HG03196 (cell line): ENCODE measurements at regions not wholly inside any gene's neighbourhood (a gene's known extent, or its start where the extent isn't known, plus 50 kb on each side); places are given as distances from the start of the nearest gene placed in this dataset.

Experiments
- ATAC-seq: cut with Tn5 transposase; IDR thresholded peaks from one replicate; pipeline ENCODE4 v1.9.1; 2021; ENCODE audit not compliant: unreplicated experiment

DNA sequence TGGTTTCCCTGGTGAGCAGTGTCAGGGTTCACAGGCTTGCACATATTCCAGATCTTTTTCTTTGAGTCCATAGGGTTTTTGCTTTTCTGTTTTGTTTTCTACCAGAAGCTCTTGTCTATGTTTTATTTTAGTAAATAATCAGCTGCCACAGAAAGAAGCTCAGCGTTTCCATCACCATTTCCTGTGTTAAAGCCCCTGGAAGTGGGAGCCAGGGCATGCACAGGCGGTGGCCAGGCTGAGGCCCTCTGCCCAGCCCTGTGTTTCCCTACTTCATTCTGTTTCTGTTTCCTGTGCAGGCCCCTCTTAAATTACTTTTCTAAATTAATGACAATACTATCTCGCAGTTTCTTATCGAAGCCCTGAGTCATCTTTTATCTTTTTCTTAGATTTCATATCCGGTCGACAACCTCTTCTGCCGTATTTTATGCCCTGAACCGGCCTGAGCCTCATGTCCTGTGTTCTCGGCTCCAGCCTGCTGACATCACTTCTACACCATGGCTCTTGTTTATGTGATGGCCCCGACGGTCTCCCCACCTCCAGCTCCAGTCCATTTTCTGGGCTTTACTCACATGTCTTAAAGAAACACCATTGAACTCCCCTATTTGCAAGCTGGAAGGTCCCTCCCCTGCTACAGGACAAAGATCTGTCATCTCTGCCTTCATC lies 442.2 kb downstream of the TCERG1L start:
- no peak for ATAC-seq

DNA sequence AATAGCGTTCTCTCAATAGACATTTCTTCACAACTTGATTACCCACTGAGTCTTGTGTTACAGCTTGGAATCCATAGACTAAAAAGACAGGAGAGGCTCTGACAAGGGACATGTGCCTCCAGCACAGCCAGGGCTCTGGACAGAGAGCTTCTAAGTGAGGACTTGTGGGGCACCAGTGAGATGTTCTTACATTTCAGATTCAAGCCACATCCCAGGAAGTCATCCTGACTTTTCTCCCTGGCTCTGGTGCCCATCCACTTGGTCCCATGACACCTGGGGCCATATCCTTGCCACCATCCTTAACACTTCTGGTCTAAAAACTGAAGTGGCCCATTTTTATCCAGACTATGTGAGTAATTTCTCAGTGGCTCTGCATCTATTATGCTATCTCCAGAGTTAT lies 440.1 kb downstream of the TCERG1L start:
- no peak for ATAC-seq

DNA sequence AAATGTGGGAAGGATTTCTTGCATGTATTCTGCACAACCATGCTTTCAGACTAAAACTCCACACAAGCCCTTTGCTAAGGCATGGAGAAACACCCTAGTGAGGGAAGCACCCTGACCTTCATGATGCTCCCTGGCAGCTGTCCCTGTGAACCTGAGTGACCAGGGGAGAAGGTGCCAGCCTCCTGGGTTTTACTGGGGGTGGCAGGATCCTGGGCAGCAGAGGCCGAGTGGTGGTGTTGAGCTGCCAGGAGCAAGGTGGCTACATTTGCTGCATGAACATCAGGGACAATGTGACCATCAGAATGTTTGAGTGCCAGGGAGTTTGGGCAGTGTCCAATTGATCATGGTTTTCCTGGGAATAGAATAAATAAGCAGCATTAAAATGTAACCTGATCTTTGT lies 437.9 kb downstream of the TCERG1L start:
- ATAC-seq: no peak

DNA sequence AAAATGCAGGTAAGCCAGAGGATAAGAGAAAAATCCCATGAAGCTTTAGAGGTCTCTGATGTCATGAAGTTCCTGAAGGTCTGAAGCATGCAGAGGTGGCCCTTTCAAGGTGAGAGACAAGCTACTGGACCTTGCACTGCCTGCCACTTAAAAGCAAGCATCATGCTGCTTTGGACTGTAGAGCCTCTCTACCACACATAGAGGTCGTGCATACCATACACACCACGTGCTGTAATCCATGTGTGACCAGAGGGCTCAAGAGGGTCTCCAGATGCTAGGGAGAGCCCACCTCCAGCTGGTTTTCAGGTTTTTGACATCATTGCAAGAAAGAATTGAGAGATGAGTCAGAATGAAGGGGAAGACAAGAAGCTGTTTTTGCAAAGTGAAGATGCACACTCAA lies 436.4 kb downstream of the TCERG1L start:
- ATAC-seq: no peak

DNA sequence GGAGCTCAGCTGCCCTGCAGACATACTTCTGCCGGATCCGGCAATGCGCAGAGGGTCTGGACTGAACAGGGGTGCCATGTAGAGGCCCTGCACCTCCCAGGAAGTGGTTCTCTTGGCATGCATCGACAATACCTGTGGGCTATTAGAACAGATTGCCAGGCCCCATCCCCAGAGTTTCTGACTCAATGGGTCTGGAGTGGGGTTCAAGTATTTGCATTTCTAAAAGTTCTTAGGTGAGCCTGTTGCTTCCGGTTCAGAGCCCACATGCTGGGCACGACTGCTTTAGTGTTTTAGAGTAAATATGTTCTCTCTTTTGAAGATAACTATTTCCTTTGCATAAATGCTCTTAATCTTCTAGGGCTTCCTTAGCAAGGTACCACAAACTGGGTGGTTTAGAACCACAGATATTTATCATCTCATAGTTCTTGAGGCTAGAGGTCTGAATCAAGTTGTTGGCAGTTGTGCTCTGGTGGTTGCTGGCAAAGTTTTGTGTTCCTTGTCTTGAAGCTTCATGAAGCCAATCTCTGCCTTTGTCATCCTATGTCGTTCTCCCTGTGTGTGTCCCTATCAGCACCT lies 435.5 kb downstream of the TCERG1L start:
- ATAC-seq: no peak

DNA sequence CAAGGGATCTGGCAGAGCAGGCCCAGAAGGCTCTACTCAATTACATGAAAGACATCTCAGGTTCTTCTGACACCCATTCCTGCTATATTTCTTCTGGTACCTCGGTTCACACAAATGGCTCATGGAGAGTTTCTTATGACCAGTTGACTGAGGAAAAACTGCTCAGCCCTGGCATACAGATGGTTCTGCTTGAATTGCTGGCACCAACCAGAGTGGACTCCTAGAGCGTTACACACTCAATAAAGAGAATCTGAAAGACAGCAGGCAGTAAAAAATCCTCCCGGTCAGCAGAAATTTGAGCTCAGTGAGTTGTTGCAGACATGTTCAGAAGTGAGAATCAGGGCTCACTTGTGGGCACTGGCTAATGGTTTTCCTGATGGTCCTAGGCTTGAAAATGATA lies 434.4 kb downstream of the TCERG1L start:
- no peak for ATAC-seq

DNA sequence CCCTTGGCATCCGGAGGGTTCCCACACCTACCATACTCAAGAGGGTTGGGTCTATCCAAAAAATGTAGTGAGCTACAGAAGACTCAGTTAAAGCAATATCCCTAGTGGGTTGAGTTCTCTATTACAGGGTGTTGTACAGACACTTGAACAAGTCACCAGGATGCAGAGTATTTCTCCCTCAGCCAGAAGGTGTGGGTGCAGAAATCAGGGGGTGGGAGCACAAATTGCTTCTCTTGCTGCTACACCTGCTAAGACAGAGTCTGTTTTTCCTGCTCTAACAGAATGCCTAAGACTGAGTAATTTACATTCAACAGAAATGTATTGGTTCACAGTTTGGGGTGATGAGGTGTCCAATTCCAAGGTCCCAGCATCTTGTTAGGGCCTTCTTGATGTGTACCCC lies 433.4 kb downstream of the TCERG1L start:
- no peak for ATAC-seq

DNA sequence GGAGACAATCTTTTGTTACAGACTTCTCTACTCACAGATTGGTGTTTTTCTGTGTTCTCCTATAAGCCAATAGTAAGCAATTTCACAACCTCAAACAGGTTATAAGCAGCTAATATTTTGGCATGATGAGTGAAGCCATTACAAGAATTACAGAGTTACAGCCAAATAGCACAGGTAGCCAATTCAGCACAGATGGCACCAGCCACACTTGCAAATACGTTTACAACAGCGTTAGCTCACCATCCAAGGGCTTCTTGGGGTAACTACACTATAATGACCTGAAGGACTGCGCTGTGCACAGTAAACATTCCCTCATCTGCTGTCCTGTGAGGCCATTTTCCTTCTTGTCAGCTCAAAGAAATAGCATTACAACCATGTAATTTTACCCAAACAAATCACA lies 428.6 kb downstream of the TCERG1L start:
- ATAC-seq: no peak

DNA sequence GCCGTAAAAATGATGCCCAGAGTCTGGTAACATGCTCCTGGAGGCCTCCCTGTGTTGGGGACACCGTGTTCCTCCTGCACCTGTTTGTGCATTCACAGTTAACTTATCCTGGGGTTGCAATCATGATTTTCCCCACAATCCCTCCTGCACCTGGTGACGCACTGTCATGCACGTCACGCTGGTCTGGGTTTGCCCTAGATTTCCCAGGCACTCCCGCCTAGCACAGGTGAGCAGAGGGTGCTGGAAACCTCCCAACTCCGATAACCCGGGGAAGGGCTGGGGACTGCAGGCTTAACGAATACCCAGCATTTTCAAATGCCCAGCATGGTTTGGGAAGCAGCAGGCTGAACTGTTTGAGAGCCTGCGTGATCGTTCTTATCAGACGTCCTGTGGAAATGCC lies 427.1 kb downstream of the TCERG1L start:
- ATAC-seq: no peak

DNA sequence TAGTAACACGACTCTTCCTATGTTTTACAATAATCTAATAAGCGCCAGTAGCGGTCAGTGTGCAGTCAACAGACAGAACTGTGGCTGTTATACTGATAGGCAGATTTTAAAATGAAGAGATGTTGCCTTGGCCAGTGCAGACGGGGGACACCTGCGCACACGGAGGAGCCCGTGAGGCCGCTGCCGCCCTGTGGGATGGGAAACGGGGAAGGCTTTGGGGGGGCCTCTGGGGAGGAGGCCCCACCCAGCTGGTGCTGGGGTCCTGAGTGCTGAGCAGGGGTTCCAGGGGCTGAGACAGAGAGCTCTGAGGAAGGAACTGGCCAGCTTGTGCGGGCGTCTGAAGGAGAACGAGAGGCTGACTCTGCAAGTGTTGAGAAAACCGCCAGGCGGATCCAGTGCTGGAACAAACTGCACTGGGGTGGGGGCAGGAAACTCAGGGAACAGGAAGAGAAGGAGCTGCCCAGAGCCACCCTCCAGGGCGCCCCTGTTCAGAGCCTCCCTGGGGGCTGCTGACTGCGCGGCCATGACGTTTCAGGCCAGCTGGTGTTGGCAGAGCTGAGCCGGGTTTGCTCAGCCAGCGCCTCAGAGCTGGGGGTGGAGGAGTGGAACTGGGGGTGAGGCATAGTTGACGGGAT lies 426.4 kb downstream of the TCERG1L start:
- no peak for ATAC-seq

DNA sequence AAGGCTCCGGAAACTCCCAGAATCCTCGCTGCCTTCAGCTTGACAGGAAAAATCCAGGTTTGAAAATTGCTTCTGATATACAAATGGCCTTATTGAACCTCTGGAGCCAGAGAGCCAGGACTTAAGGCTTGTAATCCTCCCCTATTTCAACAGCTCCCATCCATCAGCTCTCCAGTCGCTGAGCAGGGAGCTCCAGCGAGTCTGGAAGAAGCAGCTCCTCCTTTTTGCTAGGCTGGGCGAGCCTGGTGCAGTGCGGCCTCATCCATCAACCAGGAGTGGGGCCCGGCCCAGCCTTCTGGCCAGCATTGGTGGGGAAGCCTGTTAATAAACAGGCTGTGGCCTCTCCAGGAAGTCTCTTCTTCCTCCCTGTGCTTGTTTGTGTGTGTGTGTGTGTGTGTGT lies 424.4 kb downstream of the TCERG1L start:
- ATAC-seq: no peak

DNA sequence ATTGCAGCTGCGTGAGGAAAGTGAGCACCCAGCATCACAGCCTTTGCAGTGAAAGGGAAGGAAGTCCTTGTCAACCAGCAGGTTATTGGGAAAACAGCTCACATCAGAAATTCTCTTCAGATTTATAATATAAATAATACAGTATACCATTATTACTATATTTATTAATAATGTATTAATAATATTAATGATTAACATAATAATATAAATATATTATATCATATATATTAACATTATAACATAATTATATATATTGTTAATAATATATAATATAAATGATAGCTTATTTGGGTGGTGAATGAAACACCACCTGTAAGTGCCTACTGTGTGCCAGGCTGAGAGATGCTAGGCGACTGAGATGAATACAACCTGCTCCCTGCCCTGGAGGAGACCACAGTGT lies 423.0 kb downstream of the TCERG1L start:
- no peak for ATAC-seq

DNA sequence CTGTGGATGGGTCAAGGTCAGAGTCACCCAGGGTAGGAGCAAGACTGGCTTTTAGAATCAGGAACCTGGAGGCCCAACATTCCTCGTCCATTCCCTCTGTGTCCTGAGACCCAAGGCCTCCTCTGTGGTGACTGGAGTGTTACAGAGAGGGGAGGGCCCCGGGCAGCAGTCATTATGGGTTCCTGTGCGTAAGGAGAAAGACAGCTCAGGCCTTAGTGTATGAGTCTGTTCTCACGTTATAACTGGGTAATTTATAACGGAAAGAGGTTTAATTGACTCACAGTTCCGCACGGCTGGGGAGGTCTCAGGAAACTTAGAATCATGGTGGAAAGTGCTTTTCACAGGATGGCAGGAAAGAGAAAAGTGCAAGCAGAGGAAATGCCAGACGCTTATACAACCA lies 422.3 kb downstream of the TCERG1L start:
- ATAC-seq: no peak

DNA sequence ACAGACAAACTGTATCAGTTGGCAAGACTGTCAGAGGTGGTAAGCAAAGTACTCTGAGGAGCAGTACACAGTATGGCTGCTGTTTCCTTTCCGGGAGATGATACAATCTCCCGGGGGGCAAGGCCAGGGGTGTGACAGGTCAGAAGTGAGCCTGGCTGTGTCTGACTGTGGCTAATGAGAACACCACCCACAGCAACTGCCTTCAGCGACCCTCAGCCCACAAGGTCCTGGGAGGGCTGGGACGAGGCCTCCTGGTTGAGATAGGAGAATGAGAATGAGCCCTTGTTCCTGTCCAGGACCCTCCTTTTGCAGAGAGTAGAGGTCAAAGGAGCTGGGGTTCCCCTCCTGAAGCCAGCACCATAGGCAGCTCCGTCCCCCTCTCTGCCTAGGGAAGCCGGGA lies 421.7 kb downstream of the TCERG1L start:
- ATAC-seq: no peak

DNA sequence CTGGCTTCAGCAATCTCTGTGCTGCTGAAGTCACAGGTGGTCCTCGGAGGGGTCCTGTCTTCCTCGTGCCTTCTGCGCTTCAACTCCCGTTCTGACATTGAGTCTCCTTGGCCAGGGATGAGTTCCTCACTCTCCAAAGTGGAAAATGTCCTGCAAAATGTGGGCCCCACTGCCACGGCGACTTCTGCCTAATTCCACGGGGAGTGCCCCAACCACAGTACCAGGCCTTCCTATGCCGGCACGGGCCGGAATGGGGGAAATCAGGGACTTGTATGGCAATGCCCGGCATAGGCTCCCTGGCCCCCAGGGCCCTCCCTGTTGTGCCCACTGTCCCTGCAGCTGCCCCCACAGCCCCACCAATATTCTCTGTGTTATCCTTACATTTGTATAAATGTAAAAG lies 420.5 kb downstream of the TCERG1L start:
- no peak for ATAC-seq

DNA sequence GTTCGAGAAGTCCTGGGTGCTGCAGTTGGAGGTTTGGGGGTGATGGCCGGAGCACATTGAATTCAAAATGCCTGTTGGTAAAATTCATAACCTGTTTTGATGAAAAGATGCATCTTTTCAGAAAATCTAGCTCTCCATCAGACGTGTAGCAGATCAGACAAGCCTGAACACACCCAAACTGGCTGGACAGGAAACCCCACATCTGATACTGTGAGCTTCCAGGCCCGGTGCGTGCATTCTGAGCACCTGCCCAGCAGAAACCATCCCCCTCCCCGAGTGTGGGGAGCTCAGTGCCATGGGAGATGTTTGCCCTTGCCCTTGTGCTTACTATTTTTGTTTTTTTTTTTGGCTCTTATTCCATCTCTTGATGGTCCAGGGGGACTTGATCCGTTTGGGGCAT lies 417.1 kb downstream of the TCERG1L start:
- ATAC-seq: no peak

DNA sequence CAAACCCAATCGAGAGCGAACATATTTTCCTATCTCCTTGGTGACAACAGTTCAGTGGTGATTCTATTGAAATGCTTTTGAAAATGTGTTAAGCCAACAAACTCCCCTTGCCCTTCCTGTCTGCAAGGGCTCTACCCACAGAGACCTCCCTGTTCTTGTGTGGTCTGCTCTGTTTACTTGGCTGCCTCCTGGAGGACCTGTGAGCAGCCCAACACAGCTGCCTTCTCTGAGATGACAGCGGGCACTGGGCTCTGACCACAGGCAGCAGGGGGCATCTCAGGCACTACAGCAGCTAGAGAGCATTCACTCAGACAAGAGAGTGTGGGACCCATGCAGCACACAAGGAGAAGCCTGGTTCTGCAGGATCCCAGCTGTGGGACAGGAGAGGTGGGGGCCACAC lies 416.4 kb downstream of the TCERG1L start:
- ATAC-seq: no peak

DNA sequence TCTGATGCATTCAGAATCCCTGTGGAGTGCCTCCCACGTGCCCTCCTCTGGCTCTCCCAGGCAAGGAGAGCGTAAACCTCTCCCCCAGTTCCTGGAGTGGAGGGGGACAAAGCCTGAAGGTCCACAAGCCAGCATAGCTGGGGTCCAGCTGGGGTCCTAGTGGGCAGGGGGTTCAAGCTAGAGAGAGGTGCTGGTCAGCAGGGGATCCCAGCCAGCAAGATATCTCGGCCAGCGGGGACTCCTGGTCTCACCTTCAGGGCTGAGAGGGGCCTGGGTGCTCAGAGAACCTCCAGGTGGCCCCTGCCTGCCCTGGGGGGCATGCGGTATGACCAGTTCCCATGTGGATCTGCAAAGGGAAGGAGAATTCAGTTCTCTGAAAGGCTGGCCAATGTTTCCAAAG lies 413.7 kb downstream of the TCERG1L start:
- no peak for ATAC-seq

DNA sequence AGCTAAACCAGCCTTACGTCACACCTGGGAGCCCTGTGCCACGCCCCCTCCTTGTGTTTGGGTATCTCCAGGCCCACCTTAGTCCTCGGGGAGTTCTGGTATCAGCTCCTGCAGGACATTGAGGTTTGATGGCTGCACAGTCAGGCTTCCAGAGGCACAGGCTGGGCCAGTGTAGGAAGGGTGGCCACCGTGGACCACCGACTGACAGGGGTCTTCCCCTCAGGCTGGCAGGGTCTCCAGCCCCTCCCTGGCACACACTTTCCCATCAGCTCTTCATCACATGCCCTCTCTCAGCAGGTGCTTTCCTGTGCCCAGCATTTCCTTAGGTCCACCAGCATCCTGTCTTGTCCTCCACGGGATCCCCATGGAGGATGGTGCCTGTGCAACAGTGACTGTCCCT lies 413.1 kb downstream of the TCERG1L start:
- no peak for ATAC-seq

DNA sequence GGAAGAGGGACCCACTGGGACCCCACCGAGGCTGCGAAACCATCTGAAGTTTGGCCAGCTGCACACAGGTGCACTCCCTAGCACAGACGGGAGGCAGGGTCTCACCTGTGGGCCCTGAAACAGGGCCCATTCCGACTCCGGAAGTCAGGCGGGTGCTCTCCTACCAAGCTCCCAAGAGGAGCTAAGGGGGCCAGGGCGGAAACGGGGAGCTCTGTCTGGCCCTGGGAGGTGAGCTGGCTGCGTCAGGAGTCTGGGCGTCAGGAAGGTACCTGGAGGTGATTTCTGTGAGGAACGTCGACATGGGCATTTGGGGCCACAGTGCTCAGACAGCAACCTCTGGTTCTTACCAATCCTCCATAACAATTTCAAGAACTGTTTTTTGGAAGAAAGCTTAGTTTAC lies 411.7 kb downstream of the TCERG1L start:
- no peak for ATAC-seq

DNA sequence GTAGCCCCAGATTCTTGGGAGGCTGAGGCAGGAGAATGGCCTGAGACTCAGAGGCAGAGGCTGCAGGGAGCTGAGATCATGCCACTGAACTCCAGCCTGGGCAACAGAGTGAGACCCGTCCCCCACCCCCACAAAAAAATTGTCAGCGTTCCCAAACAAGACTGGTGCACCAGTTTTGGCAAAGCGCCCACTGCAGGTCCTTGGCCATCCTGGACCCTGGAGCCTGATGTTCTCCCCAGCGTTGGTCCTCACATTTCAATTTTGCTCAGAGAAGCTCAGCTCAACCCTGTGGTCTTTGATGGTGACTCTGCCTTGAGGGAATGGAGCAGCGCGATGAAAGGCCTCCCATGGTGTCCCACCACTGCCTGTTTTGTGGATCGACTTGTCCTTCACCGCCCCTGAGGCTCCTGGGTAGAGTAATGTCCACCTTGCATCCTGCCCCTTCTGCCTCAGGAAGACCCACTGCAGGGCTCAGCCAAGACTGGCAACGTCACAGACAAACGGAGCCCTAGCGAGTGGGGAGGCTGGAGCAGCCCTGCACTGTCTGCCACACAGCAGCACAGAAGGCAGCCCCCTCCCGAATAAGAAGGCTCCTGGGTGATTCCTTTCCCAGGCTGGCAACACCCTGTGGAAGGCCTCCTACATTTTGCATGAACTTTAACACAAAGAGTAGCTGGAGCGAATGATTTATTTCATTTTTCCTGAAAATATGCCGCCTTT lies 410.9 kb downstream of the TCERG1L start:
- no peak for ATAC-seq
